NCI-H460 (cell line): ENCODE measurements at regions not wholly inside any gene's neighbourhood (a gene's known extent, or its start where the extent isn't known, plus 50 kb on each side); places are given as distances from the start of the nearest gene placed in this dataset.

ENCODE experiments used
- DNase-seq: peaks from one replicate; pipeline ENCODE4 v3.0.0-alpha.2; 2016; ENCODE audit warnings: low read depth; ENCODE audit errors: extremely low read depth

DNA sequence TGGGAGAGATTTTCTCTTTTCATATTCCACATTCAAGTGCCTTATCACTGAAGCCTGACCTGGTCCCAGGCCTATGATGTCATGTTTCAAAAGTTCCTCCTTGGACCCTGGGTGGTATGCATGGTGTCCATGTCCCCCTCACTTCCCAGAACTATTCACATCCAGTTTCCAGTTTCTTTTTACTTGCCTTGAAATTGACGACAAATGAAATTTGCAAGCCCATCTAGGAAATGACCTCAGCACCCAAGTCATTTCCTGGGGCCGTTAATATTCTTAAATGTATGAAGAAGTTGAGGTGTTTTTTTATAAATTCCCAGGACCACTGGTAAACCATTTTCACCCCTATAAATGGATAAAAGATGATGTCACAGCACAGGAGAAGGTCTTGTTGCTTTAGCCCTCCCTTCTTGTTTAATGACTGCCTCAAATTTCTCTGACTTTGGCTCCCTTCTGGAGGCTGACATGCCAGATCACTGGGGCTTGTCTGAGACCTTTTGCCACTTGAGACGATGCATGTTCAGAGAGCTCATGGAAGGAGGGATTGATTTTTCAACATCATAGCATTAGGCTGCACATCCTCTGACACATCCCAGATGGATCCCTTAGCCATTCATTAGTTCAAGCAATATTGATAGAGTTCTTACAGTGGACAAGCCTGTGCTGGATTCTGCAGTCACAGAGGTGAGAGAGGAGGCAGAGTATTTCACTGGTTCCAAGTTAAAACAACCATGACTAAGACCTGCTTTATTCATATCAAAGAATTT is 221.3 kb downstream of the PLPP3 start:
- no peak for DNase-seq

GRCh38 chr1:56356376-56356990 is 222.9 kb downstream of the PLPP3 start:
- DNase-seq, result no peak

GRCh38 chr1:56355918-56356317 is 223.4 kb downstream of the PLPP3 start:
- no peak for DNase-seq

DNA sequence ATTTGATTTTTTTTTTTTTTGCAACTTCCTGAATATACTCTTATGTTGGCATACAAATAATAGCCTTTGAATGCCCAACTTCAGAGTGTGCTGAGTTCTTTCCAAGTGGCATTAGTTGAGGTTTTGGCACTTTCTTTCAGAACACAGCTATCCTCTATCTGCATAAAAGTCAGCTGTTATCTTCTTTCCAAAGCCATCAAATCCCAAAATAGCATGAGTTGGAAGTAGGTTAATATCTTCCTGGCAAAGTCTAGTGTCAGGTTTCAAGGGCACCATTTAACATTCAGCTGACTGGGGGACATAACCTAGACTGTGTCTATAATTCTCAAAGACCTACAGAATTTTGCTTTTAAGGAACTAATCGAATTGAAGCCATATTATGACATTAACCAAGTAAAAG is 223.9 kb downstream of the PLPP3 start:
- no peak for DNase-seq

- no peak for DNase-seq
These were observed 233.5 kb downstream of the PLPP3 start for GRCh38 chr1:56345831-56346230.

DNA sequence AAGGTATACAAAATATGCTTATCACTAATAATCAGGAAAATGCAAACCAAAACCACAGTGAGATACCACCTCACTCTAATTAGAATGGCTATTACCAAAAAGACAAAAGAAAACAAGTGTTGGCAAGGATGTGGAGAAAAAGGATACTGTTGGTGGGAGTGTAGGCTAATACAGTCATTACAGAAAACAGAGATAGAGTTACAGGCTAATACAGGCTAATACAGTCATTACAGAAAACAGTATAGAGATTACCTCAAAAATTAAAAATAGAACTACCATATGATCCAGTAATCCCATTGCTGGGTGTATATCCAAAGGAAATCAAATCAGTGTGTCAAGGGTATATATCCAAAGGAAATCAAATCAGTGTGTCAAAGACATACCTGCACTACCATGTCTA is 238.4 kb downstream of the PLPP3 start:
- no peak for DNase-seq

- no peak for DNase-seq
These were observed 239.4 kb downstream of the PLPP3 start for GRCh38 chr1:56339786-56340465.

DNA sequence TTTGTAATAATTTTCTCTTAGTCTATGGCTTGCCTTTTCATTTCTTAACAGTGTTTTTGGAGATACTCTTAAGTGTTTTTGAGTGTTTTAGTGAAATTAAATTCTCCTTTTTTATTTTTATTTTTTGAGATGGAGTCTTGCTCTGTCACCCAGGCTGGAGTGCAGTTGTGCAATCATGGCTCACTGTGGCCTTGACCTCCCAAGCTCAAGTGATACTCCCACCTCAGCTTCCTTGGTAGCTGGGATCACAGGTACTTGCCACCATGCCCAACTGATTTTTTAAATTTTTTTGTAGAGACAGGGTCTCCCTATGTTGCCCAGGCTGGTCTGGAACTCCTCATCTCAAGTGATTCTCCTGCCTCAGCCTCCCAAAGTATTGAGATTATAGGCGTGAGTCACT is 240.3 kb downstream of the PLPP3 start:
- no peak for DNase-seq

GRCh38 chr1:56336982-56337381 is 242.4 kb downstream of the PLPP3 start:
- DNase-seq, result no peak

DNA sequence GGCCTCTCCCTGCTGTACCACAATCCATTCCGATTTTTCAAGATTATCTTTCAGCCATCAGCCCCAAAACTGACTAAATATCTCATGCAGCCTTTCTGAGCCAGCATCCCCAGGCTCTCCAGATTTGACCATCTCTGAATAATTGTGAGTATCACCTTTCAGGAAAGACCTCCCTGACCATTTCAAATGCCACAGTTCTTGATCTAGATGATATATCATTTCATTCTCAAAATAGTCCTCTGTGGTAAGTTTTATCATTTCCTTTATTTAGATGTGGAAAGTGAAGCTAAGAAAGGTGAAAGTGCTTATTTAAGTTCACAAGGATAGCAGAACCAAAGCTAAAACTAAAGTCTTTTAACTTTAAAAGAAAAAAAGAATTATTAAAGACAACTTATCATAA is 244.0 kb downstream of the PLPP3 start:
- DNase-seq, result no peak

DNA sequence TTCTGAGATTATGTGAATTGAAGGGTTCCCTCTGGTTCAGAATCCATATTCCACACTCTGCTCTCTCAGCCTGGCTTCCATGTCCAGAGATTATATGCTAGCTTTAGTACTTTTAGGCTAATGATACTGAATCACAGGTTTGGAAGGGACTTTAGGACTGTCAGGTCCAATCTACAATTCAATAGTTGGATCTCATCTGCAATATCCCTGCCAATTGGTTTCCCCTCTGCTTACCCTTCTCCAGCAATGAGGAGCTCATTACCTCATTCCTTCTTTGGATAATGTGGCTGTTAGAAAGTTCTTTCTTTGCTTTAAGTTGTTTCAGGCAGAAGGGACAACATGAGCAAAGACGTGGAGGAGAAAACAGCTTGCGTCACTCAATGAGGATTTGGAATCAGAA is 245.3 kb downstream of the PLPP3 start:
- no peak for DNase-seq

- DNase-seq, result no peak
These were observed 245.9 kb downstream of the PLPP3 start for GRCh38 chr1:56333461-56333860.

DNA sequence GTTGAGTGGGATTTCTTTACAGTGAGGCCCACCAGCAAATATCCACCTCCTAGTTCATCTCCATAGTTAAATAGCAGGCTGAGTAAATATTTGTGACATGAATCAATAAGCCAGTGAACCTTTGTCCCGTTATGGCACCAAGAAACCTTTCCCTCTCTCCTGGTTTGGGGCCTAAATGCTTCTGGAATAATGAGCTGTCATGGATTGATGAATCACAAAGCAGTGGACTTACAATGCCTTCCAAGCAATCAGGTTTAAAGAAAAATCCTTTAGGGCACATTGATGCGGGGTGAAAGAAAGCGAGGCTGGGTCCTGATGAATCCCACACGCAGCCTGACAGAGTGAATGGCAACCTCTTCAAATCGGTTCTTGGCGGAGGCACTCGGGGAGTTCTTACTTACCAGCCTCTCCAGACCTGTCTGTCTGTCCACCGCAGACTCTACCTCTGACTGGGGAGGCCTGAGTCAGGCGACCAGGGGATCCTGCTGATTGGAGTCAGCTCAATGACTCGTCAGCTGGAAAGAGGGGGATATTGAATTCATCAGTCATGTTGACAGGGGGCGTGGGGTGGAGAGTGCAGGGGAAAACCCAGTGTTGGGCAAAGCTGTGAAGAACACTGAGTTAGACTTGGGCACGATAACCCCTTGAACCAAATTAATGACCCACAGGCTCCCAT is 247.3 kb downstream of the PLPP3 start:
- no peak for DNase-seq

GRCh38 chr1:56331207-56331891 is 248.0 kb downstream of the PLPP3 start:
- no peak for DNase-seq

- DNase-seq, result no peak
These were observed 248.9 kb downstream of the PLPP3 start for GRCh38 chr1:56330391-56331026.

GRCh38 chr1:56329970-56330369 is 249.4 kb downstream of the PLPP3 start:
- DNase-seq, result no peak

DNA sequence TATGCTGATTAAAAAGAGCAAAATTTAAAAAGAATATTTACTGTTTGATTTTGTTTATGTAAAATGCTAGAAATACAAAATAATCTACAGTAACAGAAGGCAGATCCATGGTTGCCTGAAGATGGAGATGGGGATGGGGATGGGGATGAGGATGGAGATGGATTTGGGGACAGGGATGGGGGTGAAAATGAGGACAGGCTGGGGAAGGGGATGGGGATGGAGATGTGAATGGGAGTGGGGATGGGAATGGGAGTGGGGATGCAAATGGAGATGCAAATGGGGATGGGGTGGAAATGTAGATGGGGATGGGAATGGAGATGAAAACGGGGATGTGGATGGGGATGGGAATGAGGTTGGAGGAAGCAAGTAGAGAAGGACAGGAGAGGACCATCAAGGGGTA is 252.2 kb downstream of the PLPP3 start:
- no peak for DNase-seq

GRCh38 chr1:56326056-56326455 is 253.3 kb downstream of the PLPP3 start:
- DNase-seq, result no peak

DNA sequence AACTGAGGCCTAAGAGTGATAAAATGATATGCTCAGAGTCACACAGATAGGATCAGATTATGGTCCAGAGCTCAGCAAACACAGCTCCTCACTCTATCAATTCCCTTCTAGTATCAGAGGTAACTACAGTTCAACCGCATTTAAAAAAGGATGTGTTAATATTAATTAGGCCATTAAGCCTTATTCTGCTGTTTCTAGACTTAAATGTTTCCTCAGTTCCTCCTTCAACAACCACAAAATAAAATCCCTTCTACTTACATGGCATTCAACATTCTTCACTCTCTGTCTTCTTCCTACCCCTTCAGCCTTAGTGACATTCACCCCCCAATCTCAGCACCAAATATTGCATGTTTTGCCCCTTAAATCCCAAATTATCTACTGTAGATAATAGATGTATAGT is 254.9 kb downstream of the PLPP3 start:
- DNase-seq, result no peak

- no peak for DNase-seq
These were observed 257.2 kb downstream of the PLPP3 start for GRCh38 chr1:56322211-56322610.

DNA sequence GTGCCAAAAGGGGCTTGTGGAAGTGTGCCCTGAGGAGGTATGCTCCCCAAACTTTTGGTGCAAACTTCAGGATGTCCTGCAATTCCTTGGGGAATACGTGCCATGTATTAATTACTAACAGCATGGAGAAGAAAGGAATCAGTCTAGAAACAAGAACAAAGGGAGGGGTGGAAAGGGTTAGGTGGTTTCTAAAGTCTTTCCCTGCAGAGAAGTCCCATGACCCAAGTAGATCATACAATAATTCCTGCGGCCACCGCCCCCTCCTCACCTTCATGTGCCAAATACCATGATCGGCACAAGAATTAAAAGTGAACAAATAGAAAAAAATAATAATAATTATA is 258.2 kb downstream of the PLPP3 start:
- DNase-seq, result no peak
